Choroid plexus epithelial cell (primary cell): ENCODE measurements at regions not wholly inside any gene's neighbourhood (a gene's known extent, or its start where the extent isn't known, plus 50 kb on each side); places are given as distances from the start of the nearest gene placed in this dataset.

Experiments
- DNase-seq: peaks from one replicate; pipeline ENCODE4 v3.0.0-alpha.2; 2010; ENCODE audit warnings: low read depth
- H3K4me3 ChIP-seq: 2 replicates; pipeline ENCODE4 v1.5.1; 2011; ENCODE audit warnings: low read depth, mild to moderate bottlenecking, control low read depth, low read length, moderate library complexity
- TF ChIP-seq, protein P1 (sequence below): conservative IDR thresholded peaks from 2 replicates; pipeline ENCODE4 v1.5.1; 2011; ENCODE audit warnings: low read depth, mild to moderate bottlenecking, control low read depth, inconsistent platforms, low read length, moderate library complexity

DNA sequence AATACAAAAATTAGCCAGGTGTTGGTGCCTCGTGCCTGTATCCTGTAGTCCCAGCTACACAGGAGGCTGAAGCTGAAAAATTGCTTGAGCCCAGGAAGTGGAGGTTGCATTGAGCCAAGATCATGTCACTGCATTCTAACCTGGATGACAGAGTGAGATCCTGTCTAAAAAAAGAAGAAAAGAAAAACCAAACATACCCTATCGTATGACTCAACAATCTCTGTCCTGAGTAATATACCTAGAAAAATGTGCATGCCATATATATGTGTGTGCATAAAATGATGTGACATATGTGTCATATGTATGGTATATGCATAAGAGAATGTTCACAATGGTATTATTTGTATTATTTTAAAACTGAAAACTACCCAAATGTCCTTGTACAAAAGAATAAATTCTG is 261.5 kb upstream of the CLEC14A start:
- TF ChIP-seq, protein P1, sequence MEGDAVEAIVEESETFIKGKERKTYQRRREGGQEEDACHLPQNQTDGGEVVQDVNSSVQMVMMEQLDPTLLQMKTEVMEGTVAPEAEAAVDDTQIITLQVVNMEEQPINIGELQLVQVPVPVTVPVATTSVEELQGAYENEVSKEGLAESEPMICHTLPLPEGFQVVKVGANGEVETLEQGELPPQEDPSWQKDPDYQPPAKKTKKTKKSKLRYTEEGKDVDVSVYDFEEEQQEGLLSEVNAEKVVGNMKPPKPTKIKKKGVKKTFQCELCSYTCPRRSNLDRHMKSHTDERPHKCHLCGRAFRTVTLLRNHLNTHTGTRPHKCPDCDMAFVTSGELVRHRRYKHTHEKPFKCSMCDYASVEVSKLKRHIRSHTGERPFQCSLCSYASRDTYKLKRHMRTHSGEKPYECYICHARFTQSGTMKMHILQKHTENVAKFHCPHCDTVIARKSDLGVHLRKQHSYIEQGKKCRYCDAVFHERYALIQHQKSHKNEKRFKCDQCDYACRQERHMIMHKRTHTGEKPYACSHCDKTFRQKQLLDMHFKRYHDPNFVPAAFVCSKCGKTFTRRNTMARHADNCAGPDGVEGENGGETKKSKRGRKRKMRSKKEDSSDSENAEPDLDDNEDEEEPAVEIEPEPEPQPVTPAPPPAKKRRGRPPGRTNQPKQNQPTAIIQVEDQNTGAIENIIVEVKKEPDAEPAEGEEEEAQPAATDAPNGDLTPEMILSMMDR, result no peak
- no peak overlapping the region for H3K4me3 ChIP-seq
- DNase-seq, result no peak

DNA sequence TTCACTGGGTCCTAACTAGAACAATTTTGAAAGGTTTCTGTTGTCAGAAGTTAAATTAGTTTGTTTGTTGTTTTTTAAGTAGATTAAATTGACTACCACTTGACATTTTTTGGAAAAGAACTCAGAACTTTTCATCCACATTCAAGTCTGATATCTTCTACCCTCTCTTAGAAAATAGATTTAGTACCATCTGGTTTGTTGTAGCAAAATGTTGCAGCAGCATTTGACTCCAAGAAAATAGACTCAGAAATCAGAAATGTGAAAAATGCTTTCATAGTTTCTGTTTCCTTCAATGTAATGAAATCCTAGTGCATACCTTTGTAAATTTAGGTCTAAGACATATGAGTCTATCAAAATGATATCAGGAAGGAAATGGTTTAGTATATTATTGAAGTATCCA is 256.3 kb upstream of the CLEC14A start:
- H3K4me3 ChIP-seq, result no peak overlapping the region
- DNase-seq, result no peak
- TF ChIP-seq, protein P1, result no peak

DNA sequence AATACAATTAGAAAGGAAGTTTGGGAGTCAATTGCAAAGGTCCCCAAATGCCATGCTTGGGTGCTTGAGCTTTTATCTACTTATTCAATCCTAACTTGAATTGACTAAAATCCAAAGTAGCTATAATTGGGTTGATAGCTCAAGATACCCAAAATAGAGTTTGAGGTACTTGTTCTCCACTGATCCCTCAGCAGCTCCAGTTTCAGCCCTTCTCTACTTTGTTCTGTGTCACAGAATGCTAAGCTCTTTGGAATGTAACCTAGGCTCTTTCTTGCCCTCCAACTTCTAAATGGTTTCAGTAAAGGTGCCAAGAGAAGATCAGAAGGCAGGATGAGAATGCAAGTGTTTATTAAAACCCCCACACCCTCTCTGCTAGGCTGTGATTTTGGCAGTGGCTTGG is 251.4 kb upstream of the CLEC14A start:
- TF ChIP-seq, protein P1, result no peak
- H3K4me3 ChIP-seq, result no peak overlapping the region
- DNase-seq, result no peak

DNA sequence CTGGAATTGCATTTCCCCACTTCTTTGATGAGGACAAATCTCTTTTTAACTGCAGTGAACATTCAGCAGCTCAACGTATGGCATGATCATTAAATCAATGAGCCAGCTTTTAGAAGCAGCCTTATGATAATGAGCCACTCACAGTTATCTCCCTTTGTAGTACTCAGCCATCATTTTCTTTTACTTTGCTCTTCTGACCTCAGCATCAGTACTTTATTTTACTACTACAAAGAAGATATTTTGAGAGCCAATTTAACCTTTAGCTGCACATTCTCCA is 250.0 kb upstream of the CLEC14A start:
- H3K4me3 ChIP-seq, result no peak overlapping the region
- TF ChIP-seq, protein P1, result no peak
- DNase-seq, result no peak

DNA sequence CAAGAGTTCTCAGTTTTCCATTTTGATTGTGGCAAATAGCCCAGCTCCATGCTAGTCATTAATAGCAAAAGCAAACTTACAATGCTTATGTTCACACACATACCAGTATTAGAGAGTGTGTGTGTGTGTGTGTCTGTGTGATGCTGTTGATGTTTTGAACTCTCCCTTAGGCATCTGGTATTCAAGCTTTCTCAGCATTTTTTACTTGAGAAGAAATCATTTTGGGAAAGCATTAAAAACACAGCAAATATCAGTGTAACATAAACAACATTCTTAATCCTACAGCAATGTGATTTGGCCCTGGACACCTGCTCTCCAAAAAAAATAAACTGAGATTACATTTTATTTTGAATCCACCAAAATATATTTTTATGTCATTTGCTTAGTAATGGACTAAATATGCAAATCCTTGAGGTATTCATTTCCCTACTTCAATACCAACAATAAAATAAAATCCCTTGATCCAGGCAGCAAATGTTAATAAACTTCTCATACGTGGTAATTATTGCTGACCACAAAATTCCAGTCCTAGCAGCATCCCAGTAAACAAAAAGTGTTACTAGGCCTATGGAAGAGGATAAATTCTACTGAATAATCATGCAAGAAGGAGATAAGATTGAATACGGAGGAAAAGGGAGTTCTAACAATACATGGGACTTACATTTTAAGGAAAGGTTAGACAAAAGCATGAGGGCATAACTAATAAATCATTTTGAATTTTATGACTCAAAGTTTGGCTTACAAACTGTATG is 249.5 kb upstream of the CLEC14A start:
- TF ChIP-seq, protein P1, result no peak
- H3K4me3 ChIP-seq, result no peak overlapping the region
- DNase-seq, result no peak

DNA sequence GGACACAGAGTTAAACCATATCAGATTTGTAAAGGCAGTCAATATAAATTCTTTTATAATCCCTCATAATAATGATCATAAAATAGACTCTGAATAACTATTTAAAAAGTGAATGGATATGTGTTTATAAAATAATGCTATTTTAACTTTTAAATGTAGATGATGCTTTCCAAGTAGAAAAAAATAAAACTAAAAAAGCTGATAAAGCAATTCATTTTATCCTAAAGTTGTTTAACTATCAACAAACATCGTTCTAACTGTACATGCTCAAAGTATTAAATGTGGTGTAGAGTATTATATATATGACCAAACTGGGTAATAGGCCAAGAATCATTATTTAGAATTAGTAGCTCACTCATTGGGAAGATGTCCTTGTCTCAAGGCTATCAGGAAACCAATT is 248.3 kb upstream of the CLEC14A start:
- H3K4me3 ChIP-seq, result no peak overlapping the region
- no peak for DNase-seq
- TF ChIP-seq, protein P1, result no peak

DNA sequence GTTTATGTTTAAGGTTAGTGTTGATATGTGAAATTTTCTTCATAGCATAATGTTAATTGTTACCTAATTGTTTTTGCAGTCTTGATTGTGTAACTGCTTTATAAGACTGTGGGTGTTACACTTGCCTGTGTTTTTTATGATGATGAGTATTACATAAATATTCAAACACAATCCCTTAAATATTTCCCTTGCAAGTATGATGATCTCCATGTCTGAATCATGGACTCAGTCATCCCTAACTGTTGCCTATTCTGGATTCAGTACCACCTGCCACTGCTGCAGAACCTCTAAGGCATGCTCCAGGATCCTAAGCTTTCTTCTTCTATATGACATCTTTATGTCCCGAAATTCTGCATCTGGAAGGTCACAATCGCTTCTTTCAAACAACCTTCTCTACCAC is 246.3 kb upstream of the CLEC14A start:
- no peak overlapping the region for H3K4me3 ChIP-seq

More for the DNA sequence above, 246.3 kb upstream of the CLEC14A start:
- no peak for DNase-seq
- TF ChIP-seq, protein P1, result no peak
